AG09319 (cell line): ENCODE measurements at regions not wholly inside any gene's neighbourhood (a gene's known extent, or its start where the extent isn't known, plus 50 kb on each side); places are given as distances from the start of the nearest gene placed in this dataset.

ENCODE experiments used
- DNase-seq: peaks from one replicate; pipeline ENCODE4 v3.0.0-alpha.2; 2010; ENCODE audit warnings: low read depth; ENCODE audit errors: extremely low read depth
- TF ChIP-seq, protein P1 (sequence below): IDR thresholded peaks from 2 replicates; pipeline ENCODE4 v1.5.1; 2011; ENCODE audit warnings: low read depth, mild to moderate bottlenecking, inconsistent platforms, low read length, moderate library complexity

- TF ChIP-seq, protein P1, sequence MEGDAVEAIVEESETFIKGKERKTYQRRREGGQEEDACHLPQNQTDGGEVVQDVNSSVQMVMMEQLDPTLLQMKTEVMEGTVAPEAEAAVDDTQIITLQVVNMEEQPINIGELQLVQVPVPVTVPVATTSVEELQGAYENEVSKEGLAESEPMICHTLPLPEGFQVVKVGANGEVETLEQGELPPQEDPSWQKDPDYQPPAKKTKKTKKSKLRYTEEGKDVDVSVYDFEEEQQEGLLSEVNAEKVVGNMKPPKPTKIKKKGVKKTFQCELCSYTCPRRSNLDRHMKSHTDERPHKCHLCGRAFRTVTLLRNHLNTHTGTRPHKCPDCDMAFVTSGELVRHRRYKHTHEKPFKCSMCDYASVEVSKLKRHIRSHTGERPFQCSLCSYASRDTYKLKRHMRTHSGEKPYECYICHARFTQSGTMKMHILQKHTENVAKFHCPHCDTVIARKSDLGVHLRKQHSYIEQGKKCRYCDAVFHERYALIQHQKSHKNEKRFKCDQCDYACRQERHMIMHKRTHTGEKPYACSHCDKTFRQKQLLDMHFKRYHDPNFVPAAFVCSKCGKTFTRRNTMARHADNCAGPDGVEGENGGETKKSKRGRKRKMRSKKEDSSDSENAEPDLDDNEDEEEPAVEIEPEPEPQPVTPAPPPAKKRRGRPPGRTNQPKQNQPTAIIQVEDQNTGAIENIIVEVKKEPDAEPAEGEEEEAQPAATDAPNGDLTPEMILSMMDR, result no peak
- DNase-seq, result no peak
These were observed 274.6 kb upstream of the DPP10 start for GRCh38 chr2:114167799-114168198.

- TF ChIP-seq, protein P1, result no peak
- no peak for DNase-seq
These were observed 272.4 kb upstream of the DPP10 start for GRCh38 chr2:114170070-114170469.

DNA sequence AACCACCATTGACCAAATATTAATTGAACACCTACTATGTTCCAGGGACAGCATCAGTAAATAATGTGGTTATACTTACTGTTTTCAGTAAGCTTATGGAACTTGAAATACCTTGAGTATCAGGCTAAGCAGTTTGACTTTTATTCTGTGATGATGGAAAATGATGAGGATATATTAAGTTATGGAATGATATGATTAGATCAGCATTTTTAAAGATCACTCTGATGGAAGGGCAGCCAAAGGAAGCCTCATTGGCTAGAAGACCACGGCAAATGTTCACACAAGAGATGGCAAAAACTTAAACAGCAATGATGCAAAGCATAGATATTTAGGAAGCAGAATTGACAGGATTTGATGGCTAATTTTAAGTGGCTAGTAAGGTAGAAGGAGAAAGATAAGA is 266.9 kb upstream of the DPP10 start:
- DNase-seq, result no peak
- TF ChIP-seq, protein P1, result no peak

DNA sequence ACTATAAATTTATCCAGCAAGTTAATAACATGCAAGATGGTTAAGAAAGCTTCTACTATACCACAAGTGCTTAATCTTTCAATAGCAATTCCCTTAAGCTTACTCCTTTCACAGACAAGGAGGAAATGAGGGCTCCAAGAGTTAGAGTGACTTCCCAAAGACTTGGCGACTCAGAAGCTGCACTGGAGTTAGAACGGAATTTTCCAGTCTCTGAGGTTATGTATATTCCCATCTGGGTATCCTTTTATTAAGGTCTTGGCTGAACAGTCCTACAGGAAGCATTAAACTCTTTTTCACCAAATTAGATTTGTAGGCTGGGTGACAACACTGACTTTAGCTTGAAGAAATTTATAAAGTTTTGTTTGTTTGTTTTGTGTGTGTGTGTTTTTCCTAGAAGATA is 256.9 kb upstream of the DPP10 start:
- no peak for DNase-seq
- TF ChIP-seq, protein P1, result no peak

- TF ChIP-seq, protein P1, result no peak
These were observed 250.1 kb upstream of the DPP10 start for GRCh38 chr2:114192362-114192761.

GRCh38 chr2:114201781-114202180 is 240.7 kb upstream of the DPP10 start:
- no peak for DNase-seq
- TF ChIP-seq, protein P1, result no peak; the same call in 1 of the 2 replicates

More at GRCh38 chr2:114192362-114192761, 250.1 kb upstream of the DPP10 start:
- no peak for DNase-seq

DNA sequence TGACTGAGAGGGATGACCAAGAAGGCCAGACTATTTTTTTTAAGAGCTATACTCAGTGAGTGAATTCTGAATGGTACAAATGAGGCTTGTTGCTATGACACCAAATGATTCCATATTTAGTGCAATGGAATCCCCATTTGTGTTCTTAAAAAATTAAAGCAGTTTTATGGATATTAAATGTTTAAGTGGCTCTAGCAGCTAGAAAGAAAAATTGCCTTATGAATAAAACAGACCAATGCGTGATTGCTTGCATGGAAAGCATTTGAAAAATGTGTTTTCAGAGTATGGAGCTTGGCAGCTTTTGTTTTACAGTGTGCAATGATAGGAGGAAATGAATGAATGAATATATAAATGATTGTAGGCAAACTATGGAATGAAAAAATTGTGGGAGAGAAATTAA is 238.8 kb upstream of the DPP10 start:
- no peak for DNase-seq
- TF ChIP-seq, protein P1, result no peak
